SW480 (cell line): ENCODE measurements at regions not wholly inside any gene's neighbourhood (a gene's known extent, or its start where the extent isn't known, plus 50 kb on each side); places are given as distances from the start of the nearest gene placed in this dataset.
"Not testable (repeated sequence)": the region's sequence is repeated elsewhere in the genome, so short reads cannot be mapped to it uniquely, and the experiment has no call there.

Experiments
- DNase-seq: peaks from one replicate; pipeline ENCODE4 v3.0.0-alpha.2; 2016; ENCODE audit warnings: low spot score

DNA sequence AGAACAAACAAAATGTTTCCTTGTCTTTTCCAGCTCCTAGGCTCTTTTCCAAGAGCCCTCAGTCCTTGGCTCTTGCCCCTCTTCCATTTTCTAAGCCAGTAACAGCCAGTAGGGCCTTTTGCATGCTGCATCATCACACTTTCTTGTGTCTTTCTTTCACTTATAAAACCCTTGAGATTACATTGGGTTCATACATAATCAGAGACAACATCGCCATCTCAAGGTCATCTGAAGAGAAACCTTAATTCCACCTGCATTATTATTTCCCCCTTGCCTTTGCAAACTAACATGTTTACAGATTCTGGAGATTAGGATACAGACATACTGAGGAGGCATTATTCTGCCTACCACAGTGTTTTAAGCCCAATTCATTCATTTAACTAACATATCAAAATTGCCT lies 697.3 kb downstream of the TRIB2 start:
- no peak for DNase-seq

DNA sequence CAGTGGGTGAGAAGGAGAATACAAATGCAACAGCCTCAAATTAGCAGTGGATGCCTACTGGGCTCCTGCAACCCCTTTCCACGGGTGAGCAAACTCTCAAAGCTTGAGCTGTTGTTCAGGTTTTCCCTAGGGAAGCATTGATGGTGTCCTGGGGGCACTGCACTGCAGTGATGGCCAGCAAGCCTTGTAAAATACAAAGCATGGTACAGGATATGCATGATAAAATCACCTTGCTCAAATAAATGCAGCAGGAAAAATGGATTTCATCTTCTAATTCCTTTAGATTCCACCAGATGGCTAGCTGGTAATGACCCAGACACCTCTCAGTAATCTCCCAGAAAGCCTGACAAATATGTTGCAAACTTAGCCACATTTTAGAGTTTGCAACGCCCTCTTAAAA lies 698.2 kb downstream of the TRIB2 start:
- no peak for DNase-seq

- DNase-seq, result no peak
These were observed 717.2 kb downstream of the TRIB2 start for GRCh38 chr2:13433954-13434353.

- DNase-seq, result not testable (repeated sequence)
These were observed 727.0 kb downstream of the TRIB2 start for GRCh38 chr2:13443554-13444261.

GRCh38 chr2:13462464-13462863 lies 745.7 kb downstream of the TRIB2 start:
- DNase-seq, result no peak

- no peak for DNase-seq
These were observed 749.3 kb downstream of the TRIB2 start for GRCh38 chr2:13466076-13466475.

DNA sequence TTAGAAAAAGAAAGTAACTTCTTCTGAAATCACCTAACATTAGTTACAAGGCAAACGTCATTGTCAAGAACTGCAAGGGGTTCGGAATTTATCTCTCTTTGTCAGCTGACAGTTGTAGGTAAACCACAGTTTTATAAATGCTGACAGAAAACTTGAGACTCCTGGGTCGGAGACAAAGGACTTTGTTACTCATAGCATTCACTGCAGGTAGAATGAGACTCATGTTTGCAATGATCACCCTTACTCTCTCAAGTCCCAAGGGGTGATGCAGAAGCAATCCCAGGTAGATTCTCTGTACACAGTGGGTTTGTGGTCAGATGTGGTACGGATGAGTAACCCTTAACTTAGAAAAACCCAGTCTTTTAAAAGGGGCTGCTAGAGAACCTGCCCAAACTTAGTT lies 757.8 kb downstream of the TRIB2 start:
- DNase-seq, result no peak

DNA sequence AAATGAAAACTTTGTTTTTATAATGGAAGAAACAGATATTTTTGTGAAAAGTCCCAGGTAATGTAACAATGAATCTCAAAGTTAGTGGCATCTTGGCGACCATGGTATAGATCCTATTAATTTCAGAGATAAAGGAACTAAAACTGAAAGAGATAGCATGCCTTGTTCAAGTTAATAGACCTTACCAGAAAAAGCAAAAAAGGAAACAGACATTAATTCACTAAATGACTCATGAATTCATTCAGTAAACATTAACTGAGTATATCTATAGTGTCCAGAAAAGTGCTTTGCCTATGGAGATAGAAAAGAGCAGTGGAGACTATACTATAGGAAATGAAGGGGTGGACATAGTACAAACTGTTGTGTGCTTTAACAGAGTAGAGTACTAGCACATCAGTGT lies 763.3 kb downstream of the TRIB2 start:
- no peak for DNase-seq

- no peak for DNase-seq
These were observed 764.5 kb downstream of the TRIB2 start for GRCh38 chr2:13481201-13481600.

DNA sequence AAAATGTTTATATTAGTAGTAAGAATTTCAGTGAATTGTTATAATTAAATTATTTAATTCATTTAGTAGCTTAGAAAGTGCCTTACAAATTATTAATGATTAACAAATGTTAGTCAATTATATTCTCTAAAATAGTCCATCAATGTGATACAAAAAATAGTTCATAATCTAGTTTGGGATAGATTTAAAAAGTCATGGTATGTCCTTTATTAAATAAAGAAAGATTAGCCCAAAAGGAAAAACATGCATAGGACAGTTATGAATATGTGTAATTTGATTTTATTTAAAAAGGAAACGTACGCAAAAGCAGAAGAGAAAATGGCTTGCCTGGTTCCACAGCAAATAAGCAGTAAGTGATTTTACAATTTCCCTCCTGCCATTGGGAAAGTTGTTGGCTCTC lies 768.5 kb downstream of the TRIB2 start:
- no peak for DNase-seq

GRCh38 chr2:13488965-13489364 lies 772.2 kb downstream of the TRIB2 start:
- DNase-seq, result no peak

- no peak for DNase-seq
These were observed 775.5 kb downstream of the TRIB2 start for GRCh38 chr2:13492262-13492661.

GRCh38 chr2:13495051-13495450 lies 778.3 kb downstream of the TRIB2 start:
- DNase-seq, result no peak

- no peak for DNase-seq
These were observed 788.1 kb downstream of the TRIB2 start for GRCh38 chr2:13504808-13505207.

- no peak for DNase-seq
These were observed 791.9 kb downstream of the TRIB2 start for GRCh38 chr2:13508671-13509070.

- DNase-seq, result no peak
These were observed 798.5 kb downstream of the TRIB2 start for GRCh38 chr2:13515254-13515653.

GRCh38 chr2:13522096-13522495 lies 805.4 kb downstream of the TRIB2 start:
- DNase-seq, result no peak

- DNase-seq, result peak; percentile 21
These were observed 806.4 kb downstream of the TRIB2 start for GRCh38 chr2:13522917-13523821.

DNA sequence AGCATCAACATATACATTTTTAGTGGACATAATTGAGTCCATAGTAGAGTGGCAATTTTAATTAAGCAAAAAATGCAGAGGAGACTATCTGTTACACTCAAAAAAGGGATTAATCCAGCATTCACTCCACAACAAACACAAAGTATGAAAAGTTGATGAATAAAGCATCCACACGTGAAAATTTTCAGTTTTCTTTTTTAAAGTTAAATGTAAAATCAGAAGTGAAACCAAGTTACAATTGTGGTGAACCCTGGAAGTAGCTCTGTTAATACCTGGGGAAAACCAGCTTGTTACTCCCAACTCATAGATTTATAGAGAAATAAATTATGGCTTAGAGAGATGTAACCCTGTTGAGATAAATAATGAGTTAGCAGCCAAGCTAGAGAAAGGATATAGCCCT lies 807.8 kb downstream of the TRIB2 start:
- DNase-seq, result no peak

GRCh38 chr2:13531735-13532410 lies 815.1 kb downstream of the TRIB2 start:
- not testable (repeated sequence) for DNase-seq

DNA sequence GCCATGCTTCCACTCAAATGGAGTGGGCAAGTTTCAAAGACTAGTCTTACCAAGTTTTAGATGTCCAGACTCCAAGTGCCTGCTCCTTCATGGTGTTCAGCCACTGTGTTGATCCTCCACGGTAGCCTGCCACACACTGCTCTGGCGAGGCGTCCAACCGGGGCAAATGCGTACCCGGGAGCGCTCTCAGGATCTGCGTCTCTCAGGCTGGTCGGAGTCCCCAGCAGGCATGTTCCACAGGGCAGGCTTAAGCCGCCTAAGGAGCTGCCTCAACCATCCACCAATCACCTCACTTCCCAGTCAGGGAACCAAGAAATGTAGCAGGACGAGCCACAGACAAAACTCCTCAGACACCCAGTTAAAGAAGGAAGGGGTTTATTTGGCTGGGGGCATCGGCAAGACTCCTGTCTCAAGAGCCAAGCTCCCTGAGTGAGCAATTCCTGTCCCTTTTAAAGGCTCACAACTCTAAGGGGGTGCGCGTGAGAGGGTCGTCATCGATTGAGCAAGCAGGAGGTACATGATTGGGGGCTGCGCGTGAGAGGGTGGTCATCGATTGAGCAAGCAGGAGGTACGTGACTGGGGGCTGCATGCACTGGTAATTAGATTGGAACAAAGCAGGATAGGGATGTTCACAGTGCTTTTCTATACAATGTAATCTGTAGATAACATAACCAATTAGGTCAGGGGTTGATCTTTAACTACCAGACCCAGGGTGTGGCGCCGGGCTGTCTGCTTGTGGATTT lies 816.2 kb downstream of the TRIB2 start:
- DNase-seq, result not testable (repeated sequence)

GRCh38 chr2:13533524-13533922 lies 816.8 kb downstream of the TRIB2 start:
- DNase-seq, result no peak
